ENCODE measurements at regions not wholly inside any gene's neighbourhood (a gene's known extent, or its start where the extent isn't known, plus 50 kb on each side); places are given as distances from the start of the nearest gene placed in this dataset.

- no peak overlapping the region for H3K4me3 Mint-ChIP-seq (ENCODE audit: unreplicated experiment)
Observed at GRCh38 chr13:111468037-111468959, 147.9 kb downstream of the TEX29 start.

GRCh38 chr13:111469450-111469849, 149.0 kb downstream of the TEX29 start:
- TF ChIP-seq CTCF (IDR thresholded peaks at IDR 0.05; ENCODE audit: unreplicated experiment): no peak
- no peak overlapping the region for H3K4me3 Mint-ChIP-seq (ENCODE audit: unreplicated experiment)
- no peaks in the 10 kb centered on the region for H3K9me3 Mint-ChIP-seq (ENCODE audit: unreplicated experiment)
- peaks cover 6% of the 10 kb centered on the region for H3K27me3 Mint-ChIP-seq (ENCODE audit: unreplicated experiment)
- peaks cover 3% of the 10 kb centered on the region for H3K36me3 Mint-ChIP-seq (ENCODE audit: low read depth, unreplicated experiment)
- no peaks in the 10 kb centered on the region for H3K4me1 Mint-ChIP-seq (ENCODE audit: unreplicated experiment)
- no peak overlapping the region for H3K27ac Mint-ChIP-seq (ENCODE audit: unreplicated experiment)
- no peak for DNase-seq (ENCODE audit: low spot score)

More at GRCh38 chr13:111468037-111468959, 147.9 kb downstream of the TEX29 start:
- Mint-ChIP-seq H3K9me3 (ENCODE audit: unreplicated experiment) (no peaks in the 10 kb centered on the region), H3K36me3 (ENCODE audit: low read depth, unreplicated experiment) (peaks cover 3% of the 10 kb centered on the region), H3K27me3 (ENCODE audit: unreplicated experiment) (peaks cover 6% of the 10 kb centered on the region), H3K4me1 (ENCODE audit: unreplicated experiment) (no peaks in the 10 kb centered on the region), H3K27ac (ENCODE audit: unreplicated experiment) (no peak overlapping the region)
- TF ChIP-seq CTCF (IDR thresholded peaks at IDR 0.05; ENCODE audit: unreplicated experiment): no peak
- no peak for DNase-seq (ENCODE audit: low spot score)

GRCh38 chr13:111469916-111470506, 149.6 kb downstream of the TEX29 start:
- Mint-ChIP-seq H3K4me3 (ENCODE audit: unreplicated experiment) (no peak overlapping the region), H3K4me1 (ENCODE audit: unreplicated experiment) (no peaks in the 10 kb centered on the region), H3K27ac (ENCODE audit: unreplicated experiment) (no peak overlapping the region), H3K9me3 (ENCODE audit: unreplicated experiment) (no peaks in the 10 kb centered on the region), H3K27me3 (ENCODE audit: unreplicated experiment) (peaks cover 6% of the 10 kb centered on the region), H3K36me3 (ENCODE audit: low read depth, unreplicated experiment) (peaks cover 3% of the 10 kb centered on the region)
- no peak for DNase-seq (ENCODE audit: low spot score)
- no peak for TF ChIP-seq CTCF (IDR thresholded peaks at IDR 0.05; ENCODE audit: unreplicated experiment)

GRCh38 chr13:111470933-111471332, 150.5 kb downstream of the TEX29 start:
- no peaks in the 10 kb centered on the region for H3K9me3 Mint-ChIP-seq (ENCODE audit: unreplicated experiment)
- TF ChIP-seq CTCF (IDR thresholded peaks at IDR 0.05; ENCODE audit: unreplicated experiment): no peak
- H3K27me3 Mint-ChIP-seq (ENCODE audit: unreplicated experiment): peaks cover 6% of the 10 kb centered on the region
- no peak for DNase-seq (ENCODE audit: low spot score)
- H3K36me3 Mint-ChIP-seq (ENCODE audit: low read depth, unreplicated experiment): peaks cover 3% of the 10 kb centered on the region
- H3K4me3 Mint-ChIP-seq (ENCODE audit: unreplicated experiment): no peak overlapping the region
- no peak overlapping the region for H3K27ac Mint-ChIP-seq (ENCODE audit: unreplicated experiment)
- H3K4me1 Mint-ChIP-seq (ENCODE audit: unreplicated experiment): no peaks in the 10 kb centered on the region

- DNase-seq (ENCODE audit: low spot score): no peak
- Mint-ChIP-seq H3K27me3 (ENCODE audit: unreplicated experiment) (peaks cover 6% of the 10 kb centered on the region), H3K36me3 (ENCODE audit: low read depth, unreplicated experiment) (peaks cover 3% of the 10 kb centered on the region), H3K27ac (ENCODE audit: unreplicated experiment) (no peak overlapping the region), H3K4me1 (ENCODE audit: unreplicated experiment) (no peaks in the 10 kb centered on the region), H3K4me3 (ENCODE audit: unreplicated experiment) (no peak overlapping the region), H3K9me3 (ENCODE audit: unreplicated experiment) (no peaks in the 10 kb centered on the region)
- TF ChIP-seq CTCF (IDR thresholded peaks at IDR 0.05; ENCODE audit: unreplicated experiment): no peak
Observed at GRCh38 chr13:111472083-111472482, 151.6 kb downstream of the TEX29 start.
